ENCODE measurements at regions not wholly inside any gene's neighbourhood (a gene's known extent, or its start where the extent isn't known, plus 50 kb on each side); places are given as distances from the start of the nearest gene placed in this dataset.

- ChIA-PET POLR2A (no interaction called here), CTCF (interaction anchor here (1.2 to 1.3 kb wide), 2 partner anchors 24 to 459 kb away, joined by 3 to 4 read pairs; no protein-coding TSS in a partner anchor)
- H3K4me3 ChIP-seq (ENCODE audit: low read depth, low read length) = no peak overlapping the region
- no peak for DNase-seq (ENCODE audit: low read depth, low spot score)
- TF ChIP-seq, protein P1, sequence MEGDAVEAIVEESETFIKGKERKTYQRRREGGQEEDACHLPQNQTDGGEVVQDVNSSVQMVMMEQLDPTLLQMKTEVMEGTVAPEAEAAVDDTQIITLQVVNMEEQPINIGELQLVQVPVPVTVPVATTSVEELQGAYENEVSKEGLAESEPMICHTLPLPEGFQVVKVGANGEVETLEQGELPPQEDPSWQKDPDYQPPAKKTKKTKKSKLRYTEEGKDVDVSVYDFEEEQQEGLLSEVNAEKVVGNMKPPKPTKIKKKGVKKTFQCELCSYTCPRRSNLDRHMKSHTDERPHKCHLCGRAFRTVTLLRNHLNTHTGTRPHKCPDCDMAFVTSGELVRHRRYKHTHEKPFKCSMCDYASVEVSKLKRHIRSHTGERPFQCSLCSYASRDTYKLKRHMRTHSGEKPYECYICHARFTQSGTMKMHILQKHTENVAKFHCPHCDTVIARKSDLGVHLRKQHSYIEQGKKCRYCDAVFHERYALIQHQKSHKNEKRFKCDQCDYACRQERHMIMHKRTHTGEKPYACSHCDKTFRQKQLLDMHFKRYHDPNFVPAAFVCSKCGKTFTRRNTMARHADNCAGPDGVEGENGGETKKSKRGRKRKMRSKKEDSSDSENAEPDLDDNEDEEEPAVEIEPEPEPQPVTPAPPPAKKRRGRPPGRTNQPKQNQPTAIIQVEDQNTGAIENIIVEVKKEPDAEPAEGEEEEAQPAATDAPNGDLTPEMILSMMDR (IDR thresholded peaks at IDR 0.05; ENCODE audit: insufficient read depth, low read length, missing control alignments) = no peak
Measured at GRCh38 chr5:170159947-170160346, 54.2 kb downstream of the FOXI1 start.

GRCh38 chr5:170161069-170161468 lies 55.4 kb downstream of the FOXI1 start:
- TF ChIP-seq, protein P1 (IDR thresholded peaks at IDR 0.05; ENCODE audit: insufficient read depth, low read length, missing control alignments) = no peak
- H3K4me3 ChIP-seq (ENCODE audit: low read depth, low read length) = no peak overlapping the region
- CTCF ChIA-PET = interaction anchor here (0.7 to 1.2 kb wide), 3 partner anchors 15 to 460 kb away, joined by 3 read pairs; no protein-coding TSS in a partner anchor
- no peak for DNase-seq (ENCODE audit: low read depth, low spot score)
- POLR2A ChIA-PET = no interaction called here

- CTCF ChIA-PET = interaction anchor here (1.3 kb wide), 1 partner anchor 21 kb away, joined by 6 read pairs; no protein-coding TSS in a partner anchor
- H3K4me3 ChIP-seq (ENCODE audit: low read depth, low read length) = no peak overlapping the region
- POLR2A ChIA-PET = no interaction called here
- TF ChIP-seq, protein P1 (IDR thresholded peaks at IDR 0.05; ENCODE audit: insufficient read depth, low read length, missing control alignments) = no peak
- DNase-seq (ENCODE audit: low read depth, low spot score) = no peak
Measured at GRCh38 chr5:170162631-170163321, 57.1 kb downstream of the FOXI1 start.

DNA sequence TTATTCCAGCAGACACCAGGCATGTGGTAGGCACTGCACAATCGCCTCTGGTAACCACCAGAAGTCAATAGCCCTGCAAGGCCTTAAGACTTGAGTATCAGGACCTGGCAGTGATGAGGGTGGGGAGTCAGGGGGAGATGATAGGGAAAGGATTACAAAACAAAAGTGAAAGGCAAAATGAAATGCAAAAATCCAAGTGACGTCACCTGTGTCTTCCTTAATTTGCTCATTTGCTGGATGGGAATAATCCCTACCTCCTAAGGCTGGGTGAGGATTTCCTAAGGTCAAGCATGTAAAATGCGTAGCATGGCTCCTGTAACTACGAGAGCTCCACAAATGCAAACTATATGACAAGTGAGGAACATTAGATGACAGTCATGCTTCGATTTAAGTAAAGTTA lies 58.4 kb downstream of the FOXI1 start:
- ChIA-PET POLR2A (no interaction called here), CTCF (interaction anchor here (1.1 to 5.2 kb wide), 2 partner anchors 20 to 93 kb away, joined by 3 to 28 read pairs; no protein-coding TSS in a partner anchor)
- no peak overlapping the region for H3K4me3 ChIP-seq (ENCODE audit: low read depth, low read length)
- no peak for DNase-seq (ENCODE audit: low read depth, low spot score)
- TF ChIP-seq, protein P1 (IDR thresholded peaks at IDR 0.05; ENCODE audit: insufficient read depth, low read length, missing control alignments) = no peak

- no peak for DNase-seq (ENCODE audit: low read depth, low spot score)
- no peak overlapping the region for H3K4me3 ChIP-seq (ENCODE audit: low read depth, low read length)
- ChIA-PET CTCF (interaction anchor here (2.5 to 5.2 kb wide), 2 partner anchors 19 to 64 kb away, joined by 11 to 28 read pairs; no protein-coding TSS in a partner anchor), POLR2A (no interaction called here)
- TF ChIP-seq, protein P1 (IDR thresholded peaks at IDR 0.05; ENCODE audit: insufficient read depth, low read length, missing control alignments) = no peak
Measured at GRCh38 chr5:170164921-170165320, 59.2 kb downstream of the FOXI1 start.

- TF ChIP-seq, protein P1 (IDR thresholded peaks at IDR 0.05; ENCODE audit: insufficient read depth, low read length, missing control alignments) = no peak
- ChIA-PET CTCF (interaction anchor here (2.5 to 5.2 kb wide), 2 partner anchors 18 to 65 kb away, joined by 11 to 28 read pairs; no protein-coding TSS in a partner anchor), POLR2A (no interaction called here)
- H3K4me3 ChIP-seq (ENCODE audit: low read depth, low read length) = no peak overlapping the region
- no peak for DNase-seq (ENCODE audit: low read depth, low spot score)
Measured at GRCh38 chr5:170166101-170166500, 60.4 kb downstream of the FOXI1 start.

Data from AG04449 (cell line).